A673 (cell line): ENCODE measurements at regions not wholly inside any gene's neighbourhood (a gene's known extent, or its start where the extent isn't known, plus 50 kb on each side); places are given as distances from the start of the nearest gene placed in this dataset.

Source experiments
- BruUV-seq: library from RNA; stranded (reverse); fragments of 400-500 nt; replicated peaks from 2 replicates; lab custom pipeline; 2021; lab: Mats Ljungman, UMichigan
- CTCF ChIA-PET: fragments of 300-600 bp; sonication (Branson Sonifier 250); formaldehyde crosslinking; loops from one replicate; lab custom pipeline; 2022; ENCODE audit warnings: antibody characterized with exemption; lab: Charles Lee
- POLR2A ChIA-PET: fragments of 300-600 bp; sonication (Branson Sonifier 250); formaldehyde crosslinking; loops from one replicate; lab custom pipeline; 2022; ENCODE audit warnings: antibody characterized with exemption; ENCODE audit not compliant: low non-redundant PET; lab: Charles Lee
- DNase-seq: peaks from one replicate; pipeline ENCODE4 v3.0.0-alpha.2; 2015; ENCODE audit warnings: low spot score
- H3K27ac ChIP-seq: fragments of 200-600 bp; sonication (generic); 2 replicates; pipeline ENCODE4 v1.5.1; 2016; ENCODE audit warnings: mixed run types, low read depth, mild to moderate bottlenecking, mixed read lengths, antibody characterized with exemption, low read length; ENCODE audit not compliant: poor library complexity, severe bottlenecking
- H3K27me3 ChIP-seq: fragments of 200-600 bp; sonication (generic); replicated peaks from 2 replicates; pipeline ENCODE4 v1.6.1; 2017; ENCODE audit warnings: mixed run types, low read depth, mild to moderate bottlenecking, mixed read lengths, antibody characterized with exemption, low read length; ENCODE audit not compliant: insufficient read depth, poor library complexity
- H3K36me3 ChIP-seq: fragments of 200-600 bp; sonication (generic); 2 replicates; pipeline ENCODE4 v1.6.1; 2016; ENCODE audit warnings: mixed run types, mild to moderate bottlenecking, mixed read lengths, antibody characterized with exemption, low read length; ENCODE audit not compliant: insufficient read depth, poor library complexity, severe bottlenecking
- H3K4me1 ChIP-seq: fragments of 200-600 bp; sonication (generic); 2 replicates; pipeline ENCODE4 v1.6.1; 2017; ENCODE audit warnings: mixed run types, mild to moderate bottlenecking, mixed read lengths, antibody characterized with exemption, low read length; ENCODE audit not compliant: insufficient read depth, poor library complexity, severe bottlenecking
- H3K4me3 ChIP-seq: fragments of 200-600 bp; sonication (generic); 2 replicates; pipeline ENCODE4 v1.5.1; 2016; ENCODE audit warnings: low read depth, mixed run types, mild to moderate bottlenecking, mixed read lengths, low read length; ENCODE audit not compliant: poor library complexity, severe bottlenecking
- H3K9me3 ChIP-seq: fragments of 200-600 bp; sonication (generic); 2 replicates; pipeline ENCODE4 v1.6.1; 2016; ENCODE audit warnings: mixed run types, low read depth, mild to moderate bottlenecking, mixed read lengths, antibody characterized with exemption, low read length; ENCODE audit not compliant: poor library complexity, severe bottlenecking
- EZH2 ChIP-seq: fragments of 200-600 bp; sonication (generic); IDR thresholded peaks from 2 replicates; pipeline ENCODE4 v1.6.1; 2017; ENCODE audit warnings: borderline replicate concordance, low read depth, mild to moderate bottlenecking, mixed read lengths, antibody characterized with exemption, low read length; ENCODE audit not compliant: poor library complexity, severe bottlenecking
- intact Hi-C: fragments of 100-400 bp; cut with micrococcal nuclease; formaldehyde crosslinking; loops from one replicate; pipeline ENCODE4 v1.10.0; 2022; ENCODE audit not compliant: unreplicated experiment
- TF ChIP-seq, protein P1 (sequence below): fragments of 300-800, 200-600 bp; sonication (generic); conservative IDR thresholded peaks from 2 replicates; pipeline ENCODE4 v1.5.1; 2017; ENCODE audit warnings: low read depth, mild to moderate bottlenecking, antibody characterized with exemption, low read length, moderate library complexity, mixed read lengths

DNA sequence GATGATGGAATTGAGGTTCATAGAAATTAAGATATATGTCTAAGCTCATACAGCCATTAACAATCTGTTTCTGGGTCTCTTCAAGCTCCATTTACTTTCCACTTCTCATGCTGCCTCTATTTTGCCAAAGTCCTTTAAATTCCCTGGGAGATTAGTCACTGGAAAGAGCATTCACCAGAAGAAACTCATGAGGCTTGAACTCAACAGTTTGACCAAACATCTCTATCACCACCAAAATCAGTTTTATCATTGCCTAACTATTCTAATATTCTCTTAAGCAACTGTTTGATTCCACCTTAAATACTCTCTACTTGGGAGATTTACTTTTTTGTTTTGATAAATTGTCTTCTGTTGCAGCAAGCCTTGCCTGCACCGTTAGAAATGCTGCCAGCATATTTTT is 881.3 kb downstream of the KCNA4 start:
- intact Hi-C loops: no loop called here
- Histone ChIP-seq H3K9me3 (no peaks in the 10 kb centered on the region), H3K27ac (no peak overlapping the region), H3K4me3 (no peak overlapping the region), H3K4me1 (peaks cover under 1% of the 10 kb centered on the region), H3K27me3 (no peaks in the 10 kb centered on the region), H3K36me3 (no peaks in the 10 kb centered on the region)
- no TSS peak for BruUV-seq
- TF ChIP-seq, protein P1, sequence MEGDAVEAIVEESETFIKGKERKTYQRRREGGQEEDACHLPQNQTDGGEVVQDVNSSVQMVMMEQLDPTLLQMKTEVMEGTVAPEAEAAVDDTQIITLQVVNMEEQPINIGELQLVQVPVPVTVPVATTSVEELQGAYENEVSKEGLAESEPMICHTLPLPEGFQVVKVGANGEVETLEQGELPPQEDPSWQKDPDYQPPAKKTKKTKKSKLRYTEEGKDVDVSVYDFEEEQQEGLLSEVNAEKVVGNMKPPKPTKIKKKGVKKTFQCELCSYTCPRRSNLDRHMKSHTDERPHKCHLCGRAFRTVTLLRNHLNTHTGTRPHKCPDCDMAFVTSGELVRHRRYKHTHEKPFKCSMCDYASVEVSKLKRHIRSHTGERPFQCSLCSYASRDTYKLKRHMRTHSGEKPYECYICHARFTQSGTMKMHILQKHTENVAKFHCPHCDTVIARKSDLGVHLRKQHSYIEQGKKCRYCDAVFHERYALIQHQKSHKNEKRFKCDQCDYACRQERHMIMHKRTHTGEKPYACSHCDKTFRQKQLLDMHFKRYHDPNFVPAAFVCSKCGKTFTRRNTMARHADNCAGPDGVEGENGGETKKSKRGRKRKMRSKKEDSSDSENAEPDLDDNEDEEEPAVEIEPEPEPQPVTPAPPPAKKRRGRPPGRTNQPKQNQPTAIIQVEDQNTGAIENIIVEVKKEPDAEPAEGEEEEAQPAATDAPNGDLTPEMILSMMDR: no peak
- TF ChIP-seq EZH2: no peak
- no peak for DNase-seq
- ChIA-PET POLR2A (no interaction called here), CTCF (no interaction called here)

- H3K4me1 ChIP-seq: peaks cover 15% of the 10 kb centered on the region
- POLR2A ChIA-PET: no interaction called here
- no TSS peak for BruUV-seq
- H3K9me3 ChIP-seq: no peaks in the 10 kb centered on the region
- H3K27me3 ChIP-seq: no peaks in the 10 kb centered on the region
- H3K27ac ChIP-seq: no peak overlapping the region
- intact Hi-C loops: no loop called here
- no peak for DNase-seq
- no peaks in the 10 kb centered on the region for H3K36me3 ChIP-seq
- CTCF ChIA-PET: no interaction called here
- H3K4me3 ChIP-seq: no peak overlapping the region
- no peak for TF ChIP-seq EZH2
- TF ChIP-seq, protein P1: no peak
Measured at GRCh38 chr11:29131055-29131454, 885.8 kb downstream of the KCNA4 start.

DNA sequence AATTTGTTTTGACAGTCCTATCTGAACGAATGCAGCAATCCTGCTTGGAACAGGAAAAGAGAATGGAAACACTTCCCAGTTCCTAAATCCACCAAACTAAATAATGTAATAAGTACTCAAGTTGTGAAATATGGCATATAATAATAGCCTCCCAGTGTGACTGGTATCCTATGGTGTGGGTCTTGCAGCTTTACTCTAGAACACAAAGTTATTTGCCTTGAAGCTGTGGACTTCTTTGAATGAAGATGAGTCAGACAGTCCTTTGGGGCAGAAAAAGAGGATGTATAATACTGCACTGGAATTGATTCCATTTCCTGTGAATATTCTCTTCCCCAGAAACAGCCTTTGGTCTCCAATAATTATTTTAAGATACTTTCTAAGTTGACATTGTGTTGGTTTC is 887.0 kb downstream of the KCNA4 start:
- peak; percentile 98 for DNase-seq
- Histone ChIP-seq H3K36me3 (no peaks in the 10 kb centered on the region), H3K4me3 (no peak overlapping the region), H3K27me3 (no peaks in the 10 kb centered on the region), H3K4me1 (peaks cover 15% of the 10 kb centered on the region), H3K9me3 (no peaks in the 10 kb centered on the region), H3K27ac (peak overlapping the region; percentile 5)
- TF ChIP-seq, protein P1: no peak
- no peak for TF ChIP-seq EZH2
- intact Hi-C loops: no loop called here
- BruUV-seq: no TSS peak
- POLR2A ChIA-PET: interaction anchor here (0.6 kb wide), 2 partner anchors 1022 to 1391 kb away, joined by 3 to 4 read pairs; no protein-coding TSS in a partner anchor
- CTCF ChIA-PET: no interaction called here
